Keratinocyte (primary cell): ENCODE measurements at regions not wholly inside any gene's neighbourhood (a gene's known extent, or its start where the extent isn't known, plus 50 kb on each side); places are given as distances from the start of the nearest gene placed in this dataset.

Experiments used
- CTCF ChIP-seq, 3 experiments: IDR thresholded peaks in 1 of 3; conservative IDR thresholded peaks in 1 of 3; optimal IDR thresholded peaks in 1 of 3; 2 replicates in 2 of 3; 3 replicates in 1 of 3; pipeline versions ENCODE3 to v1.5.1; 2011; ENCODE audit warnings: low read length in 3 of 3, mild to moderate bottlenecking in 3 of 3, moderate library complexity in 2 of 3, control low read depth in 1 of 3, inconsistent platforms in 1 of 3; ENCODE audit not compliant: insufficient read depth in 2 of 3; ENCODE audit errors: extremely low read depth in 1 of 3
- EZH2 ChIP-seq: IDR thresholded peaks from one replicate; pipeline ENCODE4 v1.6.1; 2012; ENCODE audit warnings: inconsistent platforms, mild to moderate bottlenecking, low read length, moderate library complexity

DNA sequence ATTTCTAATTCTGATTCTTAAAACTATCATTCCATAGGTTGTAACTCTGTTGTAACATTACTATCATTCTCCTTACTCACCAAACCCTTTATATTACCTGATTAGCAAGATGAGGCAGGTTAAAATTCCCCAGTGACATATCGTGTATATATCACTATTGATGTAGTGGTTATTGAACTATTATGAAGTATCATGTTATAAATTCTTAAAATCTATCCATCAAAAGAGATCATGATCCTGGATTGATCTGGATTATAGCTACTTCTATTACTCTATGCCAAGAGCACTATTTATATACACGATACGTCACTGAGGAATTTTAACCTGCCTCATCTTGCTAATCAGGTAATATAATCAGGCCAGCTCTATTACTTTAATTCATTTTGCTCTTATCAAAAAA, 533.9 kb downstream of the SLITRK6 start:
- TF ChIP-seq EZH2 = no peak
- no peak for TF ChIP-seq CTCF (optimal IDR thresholded peaks at IDR 0.05 in 1 of 3, IDR thresholded peaks at IDR 0.05 in 1 of 3, conservative IDR thresholded peaks at IDR 0.05 in 1 of 3; ENCODE audit: extremely low read depth in 1 of 3, insufficient read depth in 2 of 3, low read length in 3 of 3)
